ENCODE measurements at regions not wholly inside any gene's neighbourhood (a gene's known extent, or its start where the extent isn't known, plus 50 kb on each side); places are given as distances from the start of the nearest gene placed in this dataset.
"Not testable (repeated sequence)": the region's sequence is repeated elsewhere in the genome, so short reads cannot be mapped to it uniquely, and the experiment has no call there.

DNA sequence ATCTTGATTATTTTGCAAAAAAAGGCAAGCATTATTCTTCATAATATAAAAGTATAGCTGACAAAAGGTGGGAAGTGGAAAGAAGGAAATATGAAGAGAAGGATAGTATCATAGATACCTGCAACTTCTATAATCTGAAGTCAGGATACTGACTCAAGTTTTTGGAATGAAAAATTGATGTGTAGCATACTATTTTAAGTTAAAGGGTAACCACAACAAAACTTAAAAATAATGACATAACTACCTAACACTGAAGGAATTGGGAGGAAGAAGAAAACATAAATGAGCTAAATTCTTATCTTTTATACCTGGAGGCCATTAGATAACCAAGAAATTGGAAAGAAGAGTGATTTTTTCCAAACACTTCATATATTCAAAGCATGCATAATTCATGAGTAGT, 51.8 kb upstream of the TLE1 start:
- DNase-seq = no peak

DNA sequence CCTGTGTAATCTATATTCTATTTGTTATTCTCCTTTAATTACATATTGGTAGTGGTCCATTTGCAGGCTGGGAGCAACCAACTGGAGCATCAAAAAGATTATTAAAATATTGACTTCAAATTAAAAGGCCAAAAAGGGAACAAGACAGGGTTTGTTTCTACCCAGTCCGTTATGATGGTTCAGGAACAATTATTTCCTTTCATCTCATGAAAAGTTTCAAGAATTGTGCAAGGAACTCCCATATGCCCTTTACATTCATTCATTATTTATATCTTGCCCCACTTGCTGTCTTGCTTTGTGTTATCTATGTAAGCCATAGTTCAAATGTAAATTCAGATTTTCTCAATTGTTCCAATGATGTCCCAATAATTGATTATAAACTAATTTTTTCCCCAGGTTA, 58.7 kb upstream of the TLE1 start:
- DNase-seq = no peak

DNA sequence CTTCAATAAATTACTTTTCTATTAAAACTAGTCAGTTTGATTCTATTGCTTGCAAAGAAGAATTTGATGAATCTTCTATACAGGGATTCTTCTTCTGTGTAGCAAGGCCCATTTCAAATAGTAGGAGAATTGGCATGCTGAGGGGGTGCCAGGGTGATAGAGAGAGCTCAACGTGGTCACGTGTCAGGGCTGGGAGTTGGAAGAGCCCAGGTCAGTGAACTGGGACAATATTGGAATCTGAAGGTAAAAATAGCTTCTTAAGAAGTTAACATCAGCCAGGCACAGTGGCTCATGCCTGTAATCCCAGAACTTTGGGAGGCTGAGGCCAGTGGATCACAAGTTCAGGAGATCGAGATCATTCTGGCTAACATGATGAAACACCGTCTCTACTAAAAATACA, 64.1 kb upstream of the TLE1 start:
- DNase-seq = no peak

DNA sequence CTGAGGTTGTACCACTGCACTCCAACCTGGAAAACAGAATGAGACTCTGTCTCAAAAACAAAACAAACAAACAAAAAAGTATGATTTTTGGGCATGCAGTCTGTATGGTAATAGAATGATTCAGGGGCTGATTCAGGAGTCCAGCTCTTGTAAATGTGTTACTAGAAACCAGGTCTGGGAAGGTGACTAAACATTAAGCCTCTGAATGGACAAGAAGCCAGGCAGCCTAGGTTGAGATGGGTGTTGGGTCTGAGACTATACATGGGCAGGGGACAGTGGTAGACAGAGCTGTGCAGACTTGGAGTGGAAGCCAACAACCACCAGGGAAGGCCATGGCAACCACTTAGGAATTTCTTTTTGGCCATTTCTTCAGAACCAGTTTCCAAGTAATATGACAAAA, 64.9 kb upstream of the TLE1 start:
- DNase-seq = no peak

DNA sequence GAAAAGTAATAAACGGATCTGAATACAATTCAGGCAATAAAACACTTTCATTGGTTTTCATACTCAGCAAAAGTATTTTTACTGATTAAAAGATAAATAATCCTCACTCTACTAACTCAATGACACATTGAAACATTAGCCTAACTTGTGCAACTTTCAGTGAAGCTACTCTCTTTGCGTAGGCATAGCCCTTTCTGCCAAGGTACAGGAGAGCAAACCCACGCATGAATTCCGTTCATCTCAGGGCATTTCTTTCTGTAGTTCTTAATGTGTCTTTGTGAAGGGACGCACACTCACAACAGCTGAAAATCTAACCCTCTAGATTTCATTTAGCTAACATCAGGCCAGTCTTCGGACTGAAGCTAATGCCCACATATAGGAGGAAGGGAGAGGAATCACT, 66.4 kb upstream of the TLE1 start:
- no peak for DNase-seq

DNA sequence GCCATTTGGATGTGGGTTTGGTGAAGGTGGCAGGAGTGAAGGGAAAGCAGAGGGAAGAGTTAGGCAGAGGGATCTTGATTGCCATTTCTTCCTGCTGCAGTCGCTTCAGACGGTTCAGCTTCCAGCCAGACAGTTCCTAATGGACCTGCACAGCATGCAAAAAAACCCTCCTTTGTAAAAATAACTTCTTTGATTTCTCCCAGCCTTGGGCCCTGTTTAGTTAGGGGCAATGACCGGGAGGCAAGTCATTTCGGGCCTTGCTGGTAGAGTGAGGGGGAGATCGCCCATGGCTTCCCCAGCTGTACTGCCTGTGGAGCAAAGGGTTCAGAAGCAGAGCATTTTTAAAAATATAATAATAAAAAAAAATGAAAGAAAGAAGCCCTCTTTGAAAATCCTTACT, 67.2 kb upstream of the TLE1 start:
- no peak for DNase-seq

DNA sequence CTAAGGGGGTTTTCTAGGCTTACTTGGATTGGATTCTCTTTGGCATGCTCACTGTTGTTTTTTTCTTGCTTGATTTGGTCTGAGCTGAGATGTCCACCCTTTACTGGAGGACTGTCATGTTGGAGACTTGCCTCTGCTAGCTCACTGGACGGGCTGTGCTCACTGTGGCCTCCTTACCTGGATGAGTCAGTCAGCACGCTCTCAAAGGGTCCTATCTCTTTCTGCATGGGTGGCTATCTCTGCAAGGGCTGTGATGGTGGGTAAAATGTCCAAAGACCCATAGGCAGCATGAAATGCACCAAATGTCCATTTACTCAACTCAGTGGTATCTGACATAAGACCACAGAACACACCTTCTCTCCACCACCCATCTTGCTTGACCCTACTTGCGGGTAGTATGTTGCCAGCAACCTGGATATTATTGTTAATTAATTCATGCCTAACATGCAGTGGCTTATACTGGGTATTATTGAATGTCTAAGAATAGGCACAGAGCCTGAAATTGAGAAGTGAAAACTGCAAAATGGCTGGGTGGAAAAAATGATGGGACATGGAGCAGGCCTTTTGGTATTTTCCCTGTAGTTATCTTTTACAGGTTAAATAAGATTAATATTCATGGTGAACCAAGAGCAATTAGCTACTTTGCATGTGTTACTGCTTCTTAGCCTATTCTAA, 68.9 kb upstream of the TLE1 start:
- no peak for DNase-seq

DNA sequence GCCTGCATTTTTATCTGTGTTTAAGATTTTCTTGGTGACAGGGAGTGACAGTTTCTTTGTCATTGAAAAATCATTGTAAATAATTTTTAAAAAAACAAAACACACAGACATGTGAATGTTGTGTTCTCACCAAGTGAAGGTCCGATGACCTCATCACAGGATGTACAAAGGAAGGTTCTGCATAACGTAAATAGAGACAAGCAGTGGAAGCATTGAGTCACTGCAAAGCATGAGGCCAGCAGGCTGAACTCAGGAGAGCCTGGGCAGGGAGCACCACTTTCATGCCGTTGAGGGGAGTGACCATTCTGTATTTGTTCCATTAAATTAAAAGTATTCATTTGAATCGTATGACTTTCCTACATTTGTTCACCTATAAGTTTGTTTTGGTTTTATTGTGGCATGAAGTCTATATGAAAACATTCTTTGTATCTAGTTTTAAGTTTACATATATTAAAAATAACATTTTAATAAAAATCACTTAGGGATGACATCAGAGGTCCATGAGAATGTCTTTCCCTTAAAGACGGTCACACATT, 70.4 kb upstream of the TLE1 start:
- peak; percentile 37 for DNase-seq

DNA sequence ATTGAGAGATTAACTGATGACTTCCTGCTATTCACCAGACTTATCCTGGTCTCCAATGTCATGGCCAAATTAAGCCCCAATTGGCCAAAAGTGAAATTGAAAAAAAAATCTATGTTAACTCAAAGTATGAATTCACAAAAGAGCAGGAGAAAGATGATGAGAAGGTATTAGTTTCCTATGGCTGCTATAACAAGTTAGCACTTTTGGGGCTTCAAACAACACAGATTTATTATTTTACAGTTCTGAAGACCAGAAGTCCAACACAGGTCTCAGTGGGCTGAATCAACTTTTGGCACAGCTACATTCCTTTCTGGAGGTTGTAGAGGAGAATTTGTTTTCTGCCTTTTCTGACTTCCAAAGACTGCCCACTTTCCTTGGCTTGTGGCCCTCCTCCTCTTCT, 78.6 kb upstream of the TLE1 start:
- DNase-seq = no peak

DNA sequence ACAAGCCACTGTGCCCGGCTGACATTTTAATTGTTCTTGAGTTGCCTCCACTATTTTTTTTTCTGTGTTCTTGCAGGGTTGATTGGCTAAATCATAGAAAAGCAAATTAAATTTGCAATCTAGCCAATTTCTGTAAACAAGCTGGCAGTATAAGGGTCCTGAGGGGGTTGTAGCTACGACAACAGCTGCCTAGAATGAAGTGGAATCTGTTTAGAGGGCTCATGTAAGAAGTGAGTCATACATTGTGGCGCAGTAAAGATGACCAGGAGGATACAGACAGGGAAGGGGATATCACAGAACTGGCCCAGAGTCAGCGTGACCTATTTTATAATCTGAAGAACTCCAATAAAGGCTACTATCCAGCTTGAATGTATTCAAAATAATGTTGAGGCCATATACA, 82.2 kb upstream of the TLE1 start:
- DNase-seq = no peak

DNA sequence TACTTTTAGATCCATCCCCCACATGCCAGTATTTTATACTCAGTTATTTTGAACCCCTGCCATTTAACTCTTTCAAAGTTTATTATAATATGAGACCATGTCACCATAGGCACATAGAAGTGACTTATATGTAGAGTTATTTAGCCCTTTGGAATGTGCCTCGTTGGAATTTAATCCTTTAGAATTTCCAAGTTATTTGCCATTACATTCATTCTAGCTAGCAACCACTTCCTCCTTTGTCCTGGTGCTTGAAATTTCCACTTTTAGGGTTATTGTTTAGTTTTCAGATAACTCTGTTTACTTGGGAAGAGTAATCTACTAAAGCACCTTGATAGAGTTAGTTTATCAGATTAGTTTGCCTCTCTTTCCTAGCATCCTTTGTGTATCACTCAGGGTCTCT, 82.8 kb upstream of the TLE1 start:
- no peak for DNase-seq

DNA sequence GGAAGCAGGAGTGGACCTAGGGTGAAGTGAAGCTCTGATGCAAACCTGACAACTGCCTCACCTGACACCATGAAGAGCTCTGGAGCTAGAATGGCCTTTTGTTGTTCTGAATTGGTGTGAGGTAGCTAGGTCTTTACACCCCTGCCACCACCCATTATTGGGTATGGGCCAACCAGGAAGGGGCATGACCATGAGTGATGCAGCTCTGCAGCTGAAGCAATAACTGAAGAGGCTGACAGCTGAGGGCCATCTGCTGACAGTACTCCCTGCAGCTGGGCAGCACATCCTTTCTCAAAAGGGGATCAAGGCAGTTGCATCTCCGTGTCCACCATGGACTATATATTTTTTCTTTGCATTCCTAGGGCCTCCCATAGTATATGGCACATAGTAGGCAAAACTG, 87.0 kb upstream of the TLE1 start:
- no peak for DNase-seq

DNA sequence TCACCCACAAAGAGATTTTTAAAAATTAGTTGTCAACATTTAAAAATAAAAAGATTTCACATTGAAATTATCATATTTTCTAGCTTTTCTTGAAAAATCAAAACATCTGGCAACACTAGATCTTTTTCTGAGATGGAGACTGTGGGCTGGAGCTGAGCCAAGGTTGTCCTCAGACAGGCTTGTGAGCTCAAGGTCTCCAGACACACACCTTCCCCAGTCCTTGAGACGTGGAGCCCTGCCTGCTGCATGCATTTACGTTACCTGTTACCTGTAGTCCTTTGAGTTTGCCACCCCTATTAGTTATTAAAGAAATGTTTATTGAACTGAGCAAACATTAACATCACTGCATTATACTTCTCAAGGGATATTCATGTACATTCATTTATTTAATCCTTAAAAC, 87.5 kb upstream of the TLE1 start:
- no peak for DNase-seq

DNA sequence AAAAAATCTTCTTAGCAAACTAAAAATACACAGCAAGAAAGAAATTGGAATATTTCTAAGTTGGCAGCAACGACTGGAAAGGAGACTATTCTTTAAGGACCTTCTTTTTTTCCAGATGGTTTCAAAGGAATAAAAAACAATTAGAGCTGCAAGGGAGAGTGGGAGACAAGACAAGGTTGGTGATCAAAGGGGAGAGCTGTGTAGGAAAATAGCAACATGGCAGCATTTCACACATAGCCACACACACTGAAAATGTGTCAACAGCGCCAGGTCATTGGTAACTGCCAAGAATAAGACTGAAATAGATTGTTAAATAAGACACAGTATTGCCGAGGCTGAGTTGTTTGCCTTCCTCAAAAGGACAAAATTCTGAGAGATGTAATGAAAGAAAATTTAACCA, 88.1 kb upstream of the TLE1 start:
- DNase-seq = no peak

DNA sequence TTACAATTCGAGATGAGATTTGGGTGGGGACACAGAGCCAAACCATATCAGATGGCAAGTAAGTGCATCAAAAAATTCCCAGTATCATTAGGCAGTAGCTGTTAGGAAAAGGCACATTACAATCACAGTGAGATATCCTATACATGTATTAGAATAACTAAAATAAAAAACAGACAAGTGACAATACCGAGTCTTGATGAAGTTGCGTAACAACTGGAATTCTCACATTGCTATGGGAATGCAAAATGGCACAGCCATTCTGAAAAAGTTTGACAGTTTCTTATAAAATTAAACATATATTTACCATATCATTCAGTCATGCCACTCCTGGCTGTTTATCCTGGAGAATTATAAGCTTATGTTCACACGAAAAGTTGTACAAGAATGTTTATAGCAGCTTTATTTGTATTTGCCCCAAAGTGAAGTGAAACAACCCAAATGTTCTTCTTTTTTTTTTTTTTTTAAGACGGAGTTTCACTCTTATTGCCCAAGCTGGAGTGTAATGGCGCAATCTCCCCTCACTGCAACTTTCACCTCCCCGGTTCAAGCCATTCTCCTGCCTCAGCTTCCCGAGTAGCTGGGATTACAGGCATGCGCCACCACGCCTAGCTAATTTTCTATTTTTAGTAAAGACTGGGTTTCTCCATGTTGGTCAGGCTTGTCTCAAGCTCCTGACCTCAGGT, 93.1 kb upstream of the TLE1 start:
- no peak for DNase-seq

DNA sequence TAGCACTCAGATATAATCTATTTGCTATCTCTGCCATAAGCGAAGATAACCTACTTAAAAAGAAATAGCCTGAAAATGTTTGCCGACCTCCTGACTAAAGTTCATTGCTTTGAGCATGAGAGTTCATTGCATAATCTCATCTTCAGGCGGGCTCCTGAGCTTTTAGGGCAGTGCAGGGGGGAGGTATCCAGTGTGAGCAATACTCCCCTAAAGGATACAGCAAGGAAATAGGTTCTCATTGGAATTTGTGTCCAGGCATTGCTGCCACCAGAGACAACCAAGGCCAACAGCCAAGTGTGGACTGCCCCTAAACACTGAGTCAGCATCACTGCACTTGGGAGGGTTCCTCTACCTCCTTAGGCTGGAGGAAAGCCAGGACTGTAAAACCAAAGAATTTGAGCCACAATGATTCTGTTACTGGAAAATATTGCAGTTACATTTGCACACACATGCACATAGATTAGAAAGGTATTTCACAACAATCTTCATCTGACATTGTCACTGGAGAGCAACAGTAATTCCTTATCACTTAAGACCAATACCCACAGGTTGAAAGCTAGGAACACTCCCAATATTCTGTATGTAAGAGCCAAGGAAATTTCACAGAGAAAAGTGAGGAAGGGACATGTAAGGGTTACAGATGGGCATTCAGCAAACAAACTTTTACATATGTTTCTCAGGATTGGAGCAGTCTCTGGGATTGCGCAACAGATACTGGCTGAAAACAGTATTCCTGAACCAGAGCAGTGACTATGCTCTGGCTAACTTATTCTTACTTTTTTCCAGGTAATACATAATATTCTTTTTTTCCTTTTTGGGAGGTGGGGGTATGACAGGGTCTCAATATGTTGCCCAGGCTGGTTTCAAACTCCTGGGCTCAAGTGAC, 98.6 kb upstream of the TLE1 start:
- DNase-seq = peak; percentile 43

DNA sequence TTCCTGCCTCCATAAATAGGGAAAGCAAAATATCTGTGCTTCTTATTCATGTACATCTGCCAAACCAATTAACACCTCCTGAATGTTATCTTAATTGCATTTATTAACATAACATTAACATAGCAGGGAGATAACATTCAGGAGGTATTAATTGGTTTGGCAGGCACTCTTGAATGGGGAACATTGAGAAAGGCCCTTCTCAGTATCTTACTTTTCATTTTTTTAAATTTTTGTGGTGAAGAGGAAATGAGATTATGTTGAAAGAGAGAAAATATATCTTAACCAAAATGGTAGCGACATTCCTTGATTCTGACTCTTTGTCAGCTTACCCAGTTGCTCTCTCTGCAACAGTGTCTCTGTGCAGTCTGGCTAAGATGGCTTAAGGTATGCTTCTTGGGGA, 100.4 kb upstream of the TLE1 start:
- no peak for DNase-seq

DNA sequence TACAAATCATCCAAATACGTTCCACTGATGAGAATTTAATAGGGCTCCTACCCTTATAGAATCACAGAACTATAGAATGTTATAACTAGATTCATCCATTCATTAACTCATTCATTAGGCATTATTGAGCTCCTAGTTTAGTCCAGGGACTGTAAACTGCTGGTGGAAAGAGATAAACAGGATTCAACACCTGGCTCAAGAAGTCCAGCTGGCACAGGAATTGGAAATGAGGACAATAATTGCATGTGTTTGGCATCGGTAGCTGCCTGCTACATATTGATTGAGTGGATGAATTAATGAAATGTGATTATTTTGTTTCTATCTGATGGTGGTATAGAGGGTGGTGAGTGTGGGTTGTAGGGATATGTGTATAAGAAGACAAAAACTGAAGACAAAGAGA, 100.8 kb upstream of the TLE1 start:
- no peak for DNase-seq

DNA sequence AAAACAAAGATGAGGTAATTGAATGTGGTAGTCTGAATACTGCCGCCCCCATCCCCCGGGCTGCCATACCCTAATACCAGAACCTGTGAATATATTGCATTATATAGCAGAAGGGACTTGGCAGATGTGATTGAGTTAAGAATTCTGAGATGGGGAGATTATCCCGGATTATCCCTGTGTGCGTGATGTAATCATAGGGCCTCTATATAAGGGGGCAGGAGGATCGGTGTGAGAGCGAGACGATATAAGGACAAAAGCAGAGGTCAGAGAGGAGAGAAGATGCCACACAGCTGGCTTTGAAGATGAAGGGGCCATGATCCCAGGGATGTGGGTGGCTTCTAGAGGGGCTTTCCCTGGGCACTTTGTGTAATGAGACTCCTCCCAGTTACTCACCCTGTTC, 101.7 kb upstream of the TLE1 start:
- no peak for DNase-seq

DNA sequence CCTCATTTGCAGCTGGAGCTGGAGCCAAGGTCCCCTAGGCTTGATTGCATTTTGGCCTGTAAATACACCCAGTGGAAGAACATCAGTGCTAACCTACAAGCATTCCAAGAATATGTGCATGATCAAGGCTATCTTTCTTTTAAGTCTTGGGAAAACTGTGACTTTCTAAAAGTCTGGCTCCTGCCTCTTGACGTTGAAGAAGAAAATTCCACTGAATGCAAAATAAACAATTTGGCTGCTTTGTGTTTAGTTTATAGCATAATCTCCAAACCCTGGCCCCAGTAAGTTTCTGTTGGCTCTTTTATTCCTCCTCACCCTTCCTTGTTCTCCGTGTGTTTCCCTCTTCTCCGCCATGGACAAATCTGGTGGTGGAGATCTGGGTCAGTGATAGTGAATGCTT, 109.3 kb upstream of the TLE1 start:
- DNase-seq = no peak

DNA sequence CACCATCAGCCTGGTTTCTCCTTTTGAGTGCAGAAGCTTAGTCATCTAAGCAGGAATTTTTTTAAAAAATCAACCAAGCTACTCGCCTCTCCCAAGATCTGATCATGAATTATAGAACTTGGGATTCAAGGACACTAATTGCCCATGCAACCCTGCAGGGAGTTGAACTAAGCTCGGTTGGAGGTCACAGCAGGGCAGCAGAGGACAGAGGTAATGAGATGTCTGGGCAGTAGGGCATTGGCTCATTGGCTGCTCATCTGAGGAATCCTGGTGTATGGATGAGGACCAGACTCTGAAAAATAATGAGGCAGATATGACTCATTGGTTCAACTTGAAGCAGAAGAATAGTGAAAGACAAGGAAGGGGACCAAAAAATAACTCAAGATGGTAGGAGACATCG, 111.8 kb upstream of the TLE1 start:
- no peak for DNase-seq

DNA sequence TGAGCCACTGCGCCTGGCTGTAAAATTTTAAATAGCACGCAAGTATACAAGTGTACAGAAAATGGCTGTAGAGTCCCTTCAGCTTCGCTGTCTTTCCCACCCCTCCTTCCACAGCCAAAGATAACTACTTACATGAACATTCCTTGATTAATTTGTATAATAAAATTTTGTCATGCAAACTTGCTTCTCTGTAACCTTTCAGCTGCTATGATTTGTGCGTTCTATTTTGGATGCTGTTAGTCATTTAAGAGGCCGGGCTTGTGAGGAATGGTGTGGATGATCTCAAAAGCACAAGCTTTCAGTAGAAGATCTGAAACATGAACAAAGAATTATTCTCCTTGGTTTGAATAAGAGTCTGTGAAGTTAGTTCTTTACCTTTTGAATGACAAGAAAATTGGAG, 115.0 kb upstream of the TLE1 start:
- DNase-seq = no peak

DNA sequence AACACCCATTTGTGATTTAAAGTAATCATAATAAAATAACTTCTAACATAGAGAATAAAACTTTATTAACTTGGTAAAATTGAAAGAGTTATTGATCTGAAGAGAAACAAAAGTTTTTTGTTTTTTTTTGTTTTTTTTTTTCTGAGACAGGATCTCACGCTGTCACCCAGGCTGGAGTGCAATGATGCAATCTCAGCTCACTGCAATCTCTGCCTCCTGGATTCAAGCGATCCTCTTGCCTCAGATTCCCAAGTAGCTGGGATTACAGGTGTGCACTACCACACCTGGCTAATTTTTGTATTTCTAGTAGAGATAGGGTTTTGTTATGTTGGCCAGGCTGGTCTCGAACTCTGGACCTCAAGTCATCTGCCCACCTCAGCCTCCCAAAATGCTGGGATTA, 116.5 kb upstream of the SPATA31D4 start:
- DNase-seq = not testable (repeated sequence)

DNA sequence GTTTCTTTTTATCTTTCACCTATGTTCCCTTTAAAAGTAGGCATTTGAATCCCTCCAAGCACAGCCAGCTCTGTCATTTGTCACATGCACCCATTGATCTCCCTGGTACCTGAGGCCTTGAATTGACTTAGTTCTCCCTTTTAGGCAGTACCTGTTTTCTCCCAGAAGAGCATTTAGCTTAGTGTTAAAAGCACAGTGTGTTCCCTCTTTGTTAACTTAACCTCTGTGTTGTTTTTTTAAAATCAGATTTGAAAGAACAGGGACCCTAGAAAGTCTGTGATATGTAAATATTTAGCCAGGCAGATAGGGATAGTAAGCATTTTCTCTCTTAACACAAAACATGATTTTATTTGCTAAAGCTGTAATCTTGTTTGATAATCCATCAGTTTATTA, 113.8 kb upstream of the SPATA31D4 start:
- no peak for DNase-seq

All from hindlimb muscle (tissue), 1 donor.